Ishikawa (cell line): ENCODE measurements at regions not wholly inside any gene's neighbourhood (a gene's known extent, or its start where the extent isn't known, plus 50 kb on each side); places are given as distances from the start of the nearest gene placed in this dataset.

ENCODE experiments used
- CEBPB ChIP-seq: IDR thresholded peaks from 2 replicates; pipeline ENCODE4 v1.6.1; 2012
- CREB1 ChIP-seq: IDR thresholded peaks from 2 replicates; pipeline ENCODE4 v1.6.1; 2012; ENCODE audit warnings: low read depth
- EGR1 ChIP-seq: IDR thresholded peaks from 2 replicates; pipeline ENCODE4 v1.6.1; 2012
- EP300 ChIP-seq: IDR thresholded peaks from 2 replicates; pipeline ENCODE4 v1.6.1; 2012; ENCODE audit warnings: borderline replicate concordance
- FOXM1 ChIP-seq: IDR thresholded peaks from 2 replicates; pipeline ENCODE4 v1.6.1; 2012; ENCODE audit warnings: low read depth, borderline replicate concordance
- NFIC ChIP-seq: IDR thresholded peaks from 2 replicates; pipeline ENCODE4 v1.6.1; 2012
- RAD21 ChIP-seq: IDR thresholded peaks from 2 replicates; pipeline ENCODE4 v1.6.1; 2012; ENCODE audit warnings: low read depth
- TAF1 ChIP-seq: IDR thresholded peaks from 2 replicates; pipeline ENCODE4 v1.6.1; 2012; ENCODE audit warnings: low read depth, mild to moderate bottlenecking
- TCF12 ChIP-seq: IDR thresholded peaks from 2 replicates; pipeline ENCODE4 v1.6.1; 2012; ENCODE audit warnings: low read depth
- TEAD4 ChIP-seq: IDR thresholded peaks from 2 replicates; pipeline ENCODE4 v1.6.1; 2012
- YY1 ChIP-seq: IDR thresholded peaks from 2 replicates; pipeline ENCODE4 v1.6.1; 2012; ENCODE audit warnings: low read depth
- ZBTB7A ChIP-seq: IDR thresholded peaks from 2 replicates; pipeline ENCODE4 v1.6.1; 2012; ENCODE audit warnings: low read depth
- TF ChIP-seq, protein P1 (sequence below): IDR thresholded peaks from 2 replicates; pipeline ENCODE4 v1.6.1; 2012; ENCODE audit warnings: low read depth, mild to moderate bottlenecking
- TF ChIP-seq, protein P2 (sequence below): IDR thresholded peaks from 2 replicates; pipeline ENCODE4 v1.6.1; 2012
- TF ChIP-seq, protein P3 (sequence below): IDR thresholded peaks from 2 replicates; pipeline ENCODE4 v1.6.1; 2012

DNA sequence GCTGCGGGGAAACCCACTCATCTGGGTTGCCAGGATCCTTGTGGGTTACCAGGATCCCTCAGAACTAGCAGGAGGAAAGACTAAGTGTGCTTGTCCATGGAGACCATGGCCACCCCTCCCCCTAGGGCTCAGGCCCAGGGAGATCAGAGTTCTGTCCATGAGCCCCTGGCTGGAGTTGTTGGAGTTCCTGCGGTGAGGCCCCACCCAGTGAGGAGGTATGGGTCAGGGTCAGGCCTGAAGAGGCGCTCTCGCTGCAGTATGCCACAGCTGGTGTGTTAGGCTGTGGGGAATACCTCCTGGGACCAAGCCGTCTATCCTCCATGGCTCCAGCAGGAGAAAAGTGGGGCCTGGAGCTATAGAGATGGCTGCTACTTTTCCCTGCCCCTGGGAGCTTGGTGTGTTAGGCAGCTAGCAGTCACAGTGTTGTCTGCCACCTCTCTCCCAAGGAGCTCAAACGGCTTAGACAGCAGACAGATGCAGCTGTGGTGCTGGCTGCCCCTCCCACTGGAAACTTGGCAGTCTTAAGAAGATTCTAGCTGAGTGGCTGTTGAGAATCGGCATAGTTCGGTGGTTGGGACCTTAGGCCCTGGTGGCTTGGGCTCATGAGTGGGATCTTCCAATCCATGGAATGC lies 240.3 kb upstream of the CELF4 start:
- no peak for TF ChIP-seq TCF12
- no peak for TF ChIP-seq CEBPB
- TF ChIP-seq FOXM1: no peak
- TF ChIP-seq, protein P1, sequence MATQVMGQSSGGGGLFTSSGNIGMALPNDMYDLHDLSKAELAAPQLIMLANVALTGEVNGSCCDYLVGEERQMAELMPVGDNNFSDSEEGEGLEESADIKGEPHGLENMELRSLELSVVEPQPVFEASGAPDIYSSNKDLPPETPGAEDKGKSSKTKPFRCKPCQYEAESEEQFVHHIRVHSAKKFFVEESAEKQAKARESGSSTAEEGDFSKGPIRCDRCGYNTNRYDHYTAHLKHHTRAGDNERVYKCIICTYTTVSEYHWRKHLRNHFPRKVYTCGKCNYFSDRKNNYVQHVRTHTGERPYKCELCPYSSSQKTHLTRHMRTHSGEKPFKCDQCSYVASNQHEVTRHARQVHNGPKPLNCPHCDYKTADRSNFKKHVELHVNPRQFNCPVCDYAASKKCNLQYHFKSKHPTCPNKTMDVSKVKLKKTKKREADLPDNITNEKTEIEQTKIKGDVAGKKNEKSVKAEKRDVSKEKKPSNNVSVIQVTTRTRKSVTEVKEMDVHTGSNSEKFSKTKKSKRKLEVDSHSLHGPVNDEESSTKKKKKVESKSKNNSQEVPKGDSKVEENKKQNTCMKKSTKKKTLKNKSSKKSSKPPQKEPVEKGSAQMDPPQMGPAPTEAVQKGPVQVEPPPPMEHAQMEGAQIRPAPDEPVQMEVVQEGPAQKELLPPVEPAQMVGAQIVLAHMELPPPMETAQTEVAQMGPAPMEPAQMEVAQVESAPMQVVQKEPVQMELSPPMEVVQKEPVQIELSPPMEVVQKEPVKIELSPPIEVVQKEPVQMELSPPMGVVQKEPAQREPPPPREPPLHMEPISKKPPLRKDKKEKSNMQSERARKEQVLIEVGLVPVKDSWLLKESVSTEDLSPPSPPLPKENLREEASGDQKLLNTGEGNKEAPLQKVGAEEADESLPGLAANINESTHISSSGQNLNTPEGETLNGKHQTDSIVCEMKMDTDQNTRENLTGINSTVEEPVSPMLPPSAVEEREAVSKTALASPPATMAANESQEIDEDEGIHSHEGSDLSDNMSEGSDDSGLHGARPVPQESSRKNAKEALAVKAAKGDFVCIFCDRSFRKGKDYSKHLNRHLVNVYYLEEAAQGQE: no peak
- TF ChIP-seq EGR1: no peak
- TF ChIP-seq ZBTB7A: no peak
- no peak for TF ChIP-seq NFIC
- no peak for TF ChIP-seq EP300
- no peak for TF ChIP-seq YY1
- TF ChIP-seq, protein P2, sequence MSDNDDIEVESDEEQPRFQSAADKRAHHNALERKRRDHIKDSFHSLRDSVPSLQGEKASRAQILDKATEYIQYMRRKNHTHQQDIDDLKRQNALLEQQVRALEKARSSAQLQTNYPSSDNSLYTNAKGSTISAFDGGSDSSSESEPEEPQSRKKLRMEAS: no peak

DNA sequence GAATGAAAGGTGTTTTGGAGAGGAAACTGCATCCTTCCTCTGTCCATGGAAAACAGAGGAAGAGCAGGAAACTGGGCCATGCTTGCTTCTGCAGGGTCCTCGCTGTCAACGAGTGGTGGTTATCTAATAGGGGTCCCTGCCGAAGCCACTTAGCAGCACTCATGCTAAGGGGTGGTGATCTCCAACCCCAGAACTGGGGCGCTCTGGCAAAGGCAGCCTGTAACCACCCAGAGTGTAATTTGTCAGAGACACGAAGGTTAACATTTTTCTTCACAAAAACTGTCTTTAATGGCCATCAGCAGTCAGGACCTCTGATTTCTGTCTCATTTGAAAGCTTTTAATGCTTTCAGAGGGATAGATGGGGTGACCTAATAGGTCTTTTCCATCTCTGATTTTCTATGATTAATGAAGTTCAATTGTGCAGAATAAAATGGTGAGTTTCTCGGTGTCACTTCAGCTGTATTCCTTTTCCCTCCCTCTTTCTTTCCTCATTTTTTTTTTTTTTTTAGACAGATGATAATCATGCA lies 231.3 kb upstream of the CELF4 start:
- TF ChIP-seq, protein P1: no peak
- TF ChIP-seq ZBTB7A (no peak), RAD21 (no peak), EP300 (no peak), CREB1 (no peak), TCF12 (no peak)
- TF ChIP-seq, protein P3, sequence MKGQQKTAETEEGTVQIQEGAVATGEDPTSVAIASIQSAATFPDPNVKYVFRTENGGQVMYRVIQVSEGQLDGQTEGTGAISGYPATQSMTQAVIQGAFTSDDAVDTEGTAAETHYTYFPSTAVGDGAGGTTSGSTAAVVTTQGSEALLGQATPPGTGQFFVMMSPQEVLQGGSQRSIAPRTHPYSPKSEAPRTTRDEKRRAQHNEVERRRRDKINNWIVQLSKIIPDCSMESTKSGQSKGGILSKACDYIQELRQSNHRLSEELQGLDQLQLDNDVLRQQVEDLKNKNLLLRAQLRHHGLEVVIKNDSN: no peak

DNA sequence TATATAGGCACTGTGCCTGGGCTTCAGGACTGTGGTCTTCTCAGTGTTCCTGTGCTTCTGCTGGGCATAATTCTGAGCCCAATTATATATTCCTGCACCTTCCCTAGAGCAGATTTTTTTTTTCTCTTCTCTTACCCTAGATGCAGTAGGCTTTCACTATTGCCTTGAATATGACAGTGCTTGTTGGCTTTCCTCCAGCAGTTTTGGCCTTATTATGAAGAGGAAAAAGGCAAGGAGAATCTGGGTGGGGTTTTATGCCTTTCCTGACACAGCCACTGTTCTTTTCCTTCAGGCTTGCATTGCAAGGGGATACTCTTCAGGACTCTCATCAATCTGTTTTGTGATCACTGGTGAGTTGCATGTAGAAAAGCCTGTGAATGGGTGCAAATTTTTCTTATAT lies 221.9 kb upstream of the CELF4 start:
- TF ChIP-seq, protein P1: no peak
- TF ChIP-seq, protein P2: no peak
- TF ChIP-seq ZBTB7A: no peak
- TF ChIP-seq CEBPB: no peak
- no peak for TF ChIP-seq TEAD4
- TF ChIP-seq TCF12: no peak

DNA sequence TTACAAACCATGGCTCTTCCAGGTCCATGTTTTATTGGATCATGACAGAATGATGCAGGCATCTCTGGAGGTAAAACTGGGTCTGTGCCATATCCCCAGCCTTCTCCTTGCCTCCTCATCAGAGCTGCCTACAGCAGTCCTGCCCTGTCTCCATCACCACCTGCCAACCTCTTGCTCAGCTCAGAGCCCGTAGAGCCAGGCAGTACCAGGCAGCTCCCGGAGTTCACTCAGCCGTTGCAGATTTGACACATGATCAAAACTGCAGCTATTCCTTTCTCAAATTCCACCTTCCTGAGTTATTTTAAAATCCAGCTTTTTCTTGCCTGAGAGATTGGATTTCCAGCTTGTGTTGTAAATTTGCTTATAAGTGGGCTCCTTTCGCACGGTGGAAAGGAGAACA lies 218.2 kb upstream of the CELF4 start:
- TF ChIP-seq NFIC (no peak), RAD21 (no peak), TCF12 (no peak), TEAD4 (no peak), YY1 (no peak), EGR1 (no peak), FOXM1 (no peak), TAF1 (no peak), CEBPB (no peak), EP300 (no peak), CREB1 (no peak), ZBTB7A (no peak)
- TF ChIP-seq, protein P1: no peak
- TF ChIP-seq, protein P3: no peak
- TF ChIP-seq, protein P2: no peak
